H9 (cell line): ENCODE measurements at regions not wholly inside any gene's neighbourhood (a gene's known extent, or its start where the extent isn't known, plus 50 kb on each side); places are given as distances from the start of the nearest gene placed in this dataset.

Source experiments
- DNase-seq: peaks from one replicate; pipeline ENCODE4 v3.0.0-alpha.2; 2017
- H2AFZ ChIP-seq: one replicate; pipeline ENCODE4 v1.6.1; 2013; ENCODE audit warnings: mild to moderate bottlenecking, low read length, control low read depth, moderate library complexity
- H2AK5ac ChIP-seq: 2 replicates; pipeline ENCODE4 v1.6.1; 2013; ENCODE audit warnings: low read length, control low read depth, mixed read lengths; ENCODE audit not compliant: insufficient read length
- H2BK120ac ChIP-seq: one replicate; pipeline ENCODE4 v1.6.1; 2013; ENCODE audit warnings: low read depth, mild to moderate bottlenecking, low read length, control low read depth, inconsistent platforms; ENCODE audit not compliant: poor library complexity, severe bottlenecking
- H2BK12ac ChIP-seq: 2 replicates; pipeline ENCODE4 v1.6.1; 2013; ENCODE audit warnings: low read length, control low read depth, mixed read lengths, low read depth; ENCODE audit not compliant: insufficient read length
- H2BK15ac ChIP-seq: 2 replicates; pipeline ENCODE4 v1.6.1; 2013; ENCODE audit warnings: low read depth, low read length, control low read depth
- H2BK20ac ChIP-seq: one replicate; pipeline ENCODE4 v1.6.1; 2013; ENCODE audit warnings: low read depth, mild to moderate bottlenecking, low read length, control low read depth, inconsistent platforms; ENCODE audit not compliant: poor library complexity, severe bottlenecking
- H2BK5ac ChIP-seq: 2 replicates; pipeline ENCODE4 v1.6.1; 2013; ENCODE audit warnings: low read length, control low read depth, mixed read lengths; ENCODE audit not compliant: insufficient read length
- H3K14ac ChIP-seq: 2 replicates; pipeline ENCODE4 v1.6.1; 2013; ENCODE audit warnings: low read length, control low read depth; ENCODE audit not compliant: insufficient read depth
- H3K18ac ChIP-seq: 2 replicates; pipeline ENCODE4 v1.6.1; 2013; ENCODE audit warnings: low read depth, mild to moderate bottlenecking, mixed read lengths, low read length, control low read depth; ENCODE audit not compliant: insufficient read length
- H3K23ac ChIP-seq: 2 replicates; pipeline ENCODE4 v1.6.1; 2013; ENCODE audit warnings: low read length, control low read depth, mixed read lengths, low read depth; ENCODE audit not compliant: insufficient read length
- H3K23me2 ChIP-seq: 2 replicates; pipeline ENCODE4 v1.6.1; 2013; ENCODE audit warnings: low read depth, mild to moderate bottlenecking, mixed read lengths, low read length, control low read depth; ENCODE audit not compliant: insufficient read length, poor library complexity, severe bottlenecking
- H3K27ac ChIP-seq: 2 replicates; pipeline ENCODE4 v1.5.1; 2013; ENCODE audit warnings: low read length, control low read depth, mixed read lengths, low read depth; ENCODE audit not compliant: insufficient read length
- H3K27me3 ChIP-seq: 2 replicates; pipeline ENCODE4 v1.6.1; 2013; ENCODE audit warnings: low read length, control low read depth, inconsistent platforms; ENCODE audit not compliant: insufficient read depth
- H3K4ac ChIP-seq: 2 replicates; pipeline ENCODE4 v1.6.1; 2013; ENCODE audit warnings: low read depth, mild to moderate bottlenecking, control low read depth, inconsistent platforms, low read length, moderate library complexity
- H3K4me1 ChIP-seq: 2 replicates; pipeline ENCODE4 v1.6.1; 2013; ENCODE audit warnings: low read length, control low read depth, inconsistent platforms; ENCODE audit not compliant: insufficient read depth
- H3K4me2 ChIP-seq: 2 replicates; pipeline ENCODE4 v1.6.1; 2013; ENCODE audit warnings: low read length, control low read depth, mixed read lengths; ENCODE audit not compliant: insufficient read length, insufficient read depth
- H3K56ac ChIP-seq: 2 replicates; pipeline ENCODE4 v1.6.1; 2013; ENCODE audit warnings: low read depth, mild to moderate bottlenecking, mixed read lengths, low read length, control low read depth; ENCODE audit not compliant: insufficient read length
- H3K79me1 ChIP-seq: 2 replicates; pipeline ENCODE4 v1.6.1; 2013; ENCODE audit warnings: low read depth, mild to moderate bottlenecking, moderate library complexity, low read length, control low read depth, inconsistent platforms; ENCODE audit not compliant: insufficient read depth, poor library complexity, severe bottlenecking
- H3K79me2 ChIP-seq: 2 replicates; pipeline ENCODE4 v1.6.1; 2013; ENCODE audit warnings: low read length, control low read depth, inconsistent platforms; ENCODE audit not compliant: insufficient read depth
- H3K9ac ChIP-seq: 2 replicates; pipeline ENCODE4 v1.6.1; 2013; ENCODE audit warnings: low read length, control low read depth, mixed read lengths; ENCODE audit not compliant: insufficient read length; ENCODE audit errors: extremely low read depth
- H3K9me3 ChIP-seq: one replicate; pipeline ENCODE4 v1.6.1; 2013; ENCODE audit warnings: low read depth, low read length, inconsistent platforms; ENCODE audit not compliant: control insufficient read depth
- H3T11ph ChIP-seq: one replicate; pipeline ENCODE4 v1.6.1; 2013; ENCODE audit warnings: mild to moderate bottlenecking, low read length, control low read depth, inconsistent platforms
- H4K20me1 ChIP-seq: one replicate; pipeline ENCODE4 v1.6.1; 2013; ENCODE audit not compliant: control insufficient read depth, insufficient read length, insufficient read depth
- H4K5ac ChIP-seq: 2 replicates; pipeline ENCODE4 v1.6.1; 2013; ENCODE audit warnings: low read depth, mild to moderate bottlenecking, mixed read lengths, low read length, control low read depth; ENCODE audit not compliant: insufficient read length
- H4K8ac ChIP-seq: replicated peaks from 2 replicates; pipeline ENCODE4 v1.6.1; 2013; ENCODE audit warnings: low read length, control low read depth, mixed read lengths, low read depth; ENCODE audit not compliant: insufficient read length
- H4K91ac ChIP-seq: 2 replicates; pipeline ENCODE4 v1.6.1; 2013; ENCODE audit warnings: low read depth, mild to moderate bottlenecking, moderate library complexity, mixed read lengths, low read length, control low read depth; ENCODE audit not compliant: insufficient read length
- H3K27ac Mint-ChIP-seq, 3 experiments: 2 replicates in 2 of 3; 3 replicates in 1 of 3; pipeline ENCODE4 v1.8.0; 2020 to 2021; ENCODE audit warnings: mixed read lengths in 3 of 3, mild to moderate bottlenecking in 1 of 3, moderate library complexity in 1 of 3
- H3K27me3 Mint-ChIP-seq: 2 replicates; pipeline ENCODE4 v1.8.0; 2021; ENCODE audit warnings: low read depth, mild to moderate bottlenecking, moderate library complexity, mixed read lengths
- H3K36me3 Mint-ChIP-seq, 3 experiments: 2 replicates in 2 of 3; 3 replicates in 1 of 3; pipeline ENCODE4 v1.8.0; 2020 to 2021; ENCODE audit warnings: low read depth in 3 of 3, mixed read lengths in 3 of 3; ENCODE audit not compliant: insufficient read depth in 1 of 3
- H3K4me1 Mint-ChIP-seq, 2 experiments: 2 replicates each; pipeline ENCODE4 v1.8.0; 2020; ENCODE audit warnings: mixed read lengths in 2 of 2
- H3K4me3 Mint-ChIP-seq, 2 experiments: 2 replicates in 1 of 2; 3 replicates in 1 of 2; pipeline ENCODE4 v1.8.0; 2020 to 2021; ENCODE audit warnings: mild to moderate bottlenecking in 2 of 2, mixed read lengths in 2 of 2, moderate library complexity in 1 of 2
- H3K9me3 Mint-ChIP-seq, 2 experiments: 2 replicates in 1 of 2; 3 replicates in 1 of 2; pipeline ENCODE4 v1.8.0; 2020; ENCODE audit warnings: mild to moderate bottlenecking in 2 of 2, mixed read lengths in 2 of 2, moderate library complexity in 1 of 2
- WGBS: extraction: QIAGEN DNeasy Blood & Tissue Kit; methylation state at CpG from one replicate; pipeline ENCODE4 v1.1.7; 2013; ENCODE audit warnings: missing lambda C conversion rate, low lambda C conversion rate, mixed read lengths; ENCODE audit not compliant: insufficient read length; ENCODE audit errors: extremely low coverage; 5-methylcytosine and 5-hydroxymethylcytosine counted together
- TF ChIP-seq, protein P1 (sequence below): fragments of 200-600 bp; sonication (generic); conservative IDR thresholded peaks from 3 replicates; pipeline ENCODE4 v1.8.0; 2021; ENCODE audit warnings: antibody characterized with exemption, mild to moderate bottlenecking

DNA sequence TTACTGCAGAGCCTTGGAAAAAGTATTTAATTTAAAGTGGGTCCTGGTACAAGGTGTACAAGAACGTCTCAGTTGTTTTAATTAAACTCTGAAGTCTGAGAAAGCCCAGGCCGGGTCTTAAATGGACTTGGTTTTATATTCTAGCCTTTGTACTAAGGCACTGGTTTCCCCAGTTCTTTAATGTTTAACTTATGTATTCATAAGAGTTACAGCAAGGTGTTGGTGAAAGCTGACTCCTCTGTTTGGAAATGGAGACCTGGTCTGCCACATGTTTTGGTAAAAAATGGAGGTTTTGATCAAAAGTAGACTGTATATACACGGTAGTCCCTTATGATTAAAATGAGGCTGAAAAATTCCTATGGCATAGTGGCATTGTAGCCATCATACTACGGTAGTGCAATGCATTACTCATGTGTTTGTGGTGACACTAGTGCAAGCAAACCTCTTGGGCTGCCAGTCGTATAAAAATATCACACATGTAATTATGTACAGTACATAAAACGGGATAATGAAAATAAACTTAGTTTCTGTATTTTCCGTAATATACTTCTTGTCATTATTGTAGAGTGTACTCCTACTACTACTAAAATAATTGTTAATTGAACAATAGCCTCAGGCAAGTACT lies 883.4 kb upstream of the SPRY2 start:
- no peak overlapping the region for H4K91ac ChIP-seq
- no peak overlapping the region for H3K9ac ChIP-seq
- no peak overlapping the region for H3K18ac ChIP-seq
- no peaks in the 10 kb centered on the region for H3K23me2 ChIP-seq
- H3K56ac ChIP-seq = no peak overlapping the region
- H3K23ac ChIP-seq = no peak overlapping the region
- H3T11ph ChIP-seq = no peak overlapping the region
- H2BK120ac ChIP-seq = no peak overlapping the region
- no peaks in the 10 kb centered on the region for H3K27me3 Mint-ChIP-seq
- no CpG with 5 or more reads among the region's 7 CpGs for WGBS
- DNase-seq = no peak
- peaks cover 0 to 3% (median 0%) of the 10 kb centered on the region in 3 experiments; a peak in 1 of 7 replicates for H3K36me3 Mint-ChIP-seq
- H4K5ac ChIP-seq = no peak overlapping the region
- H3K9me3 ChIP-seq = no peaks in the 10 kb centered on the region
- H2BK5ac ChIP-seq = no peak overlapping the region
- H2BK15ac ChIP-seq = no peak overlapping the region
- H3K4me1 ChIP-seq = no peaks in the 10 kb centered on the region
- no peak overlapping the region for H2BK12ac ChIP-seq
- H3K27ac Mint-ChIP-seq = no peak overlapping the region
- H3K9me3 Mint-ChIP-seq = peaks cover 0 to 7% of the 10 kb centered on the region in 2 experiments; a peak in 1 of 5 replicates
- no peaks in the 10 kb centered on the region for H3K79me1 ChIP-seq
- no peak overlapping the region for H3K4me3 Mint-ChIP-seq
- H3K27ac ChIP-seq = no peak overlapping the region
- no peaks in the 10 kb centered on the region for H3K27me3 ChIP-seq
- H4K20me1 ChIP-seq = no peaks in the 10 kb centered on the region
- H3K79me2 ChIP-seq = no peaks in the 10 kb centered on the region
- no peak overlapping the region for H4K8ac ChIP-seq
- no peak overlapping the region for H2AFZ ChIP-seq
- no peak overlapping the region for H2AK5ac ChIP-seq
- no peak overlapping the region for H3K14ac ChIP-seq
- no peak overlapping the region for H2BK20ac ChIP-seq
- TF ChIP-seq, protein P1, sequence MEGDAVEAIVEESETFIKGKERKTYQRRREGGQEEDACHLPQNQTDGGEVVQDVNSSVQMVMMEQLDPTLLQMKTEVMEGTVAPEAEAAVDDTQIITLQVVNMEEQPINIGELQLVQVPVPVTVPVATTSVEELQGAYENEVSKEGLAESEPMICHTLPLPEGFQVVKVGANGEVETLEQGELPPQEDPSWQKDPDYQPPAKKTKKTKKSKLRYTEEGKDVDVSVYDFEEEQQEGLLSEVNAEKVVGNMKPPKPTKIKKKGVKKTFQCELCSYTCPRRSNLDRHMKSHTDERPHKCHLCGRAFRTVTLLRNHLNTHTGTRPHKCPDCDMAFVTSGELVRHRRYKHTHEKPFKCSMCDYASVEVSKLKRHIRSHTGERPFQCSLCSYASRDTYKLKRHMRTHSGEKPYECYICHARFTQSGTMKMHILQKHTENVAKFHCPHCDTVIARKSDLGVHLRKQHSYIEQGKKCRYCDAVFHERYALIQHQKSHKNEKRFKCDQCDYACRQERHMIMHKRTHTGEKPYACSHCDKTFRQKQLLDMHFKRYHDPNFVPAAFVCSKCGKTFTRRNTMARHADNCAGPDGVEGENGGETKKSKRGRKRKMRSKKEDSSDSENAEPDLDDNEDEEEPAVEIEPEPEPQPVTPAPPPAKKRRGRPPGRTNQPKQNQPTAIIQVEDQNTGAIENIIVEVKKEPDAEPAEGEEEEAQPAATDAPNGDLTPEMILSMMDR = no peak
- no peak overlapping the region for H3K4ac ChIP-seq
- peaks cover 0 to 4% of the 10 kb centered on the region in 2 experiments; a peak in 1 of 4 replicates for H3K4me1 Mint-ChIP-seq
- H3K4me2 ChIP-seq = no peak overlapping the region
